Adrenal gland (tissue), 9 donors: ENCODE measurements at regions not wholly inside any gene's neighbourhood (a gene's known extent, or its start where the extent isn't known, plus 50 kb on each side); places are given as distances from the start of the nearest gene placed in this dataset.

Source experiments
- DNase-seq, 7 donors: peaks; one replicate each; pipeline ENCODE4 v3.0.0-alpha.2; 2019 to 2020
- H3K27ac ChIP-seq, 5 donors: fragments of 200-600 bp; sonication (generic) in 4 of 5; 1 replicate in 3 of 5; 2 replicates in 2 of 5; pipeline versions ENCODE4 v1.5.1 to v1.8.0; 2016 to 2020; ENCODE audit warnings: mild to moderate bottlenecking in 1 of 5
- H3K27me3 ChIP-seq: fragments of 200-600 bp; 2 replicates; pipeline ENCODE4 v1.8.0; 2021
- H3K36me3 ChIP-seq, 2 donors: fragments of 200-600 bp; replicated peaks in 1 of 2; 1 replicate in 1 of 2; 2 replicates in 1 of 2; pipeline versions ENCODE4 v1.5.1 to v1.8.0; 2018 to 2022
- H3K4me1 ChIP-seq, 2 donors: fragments of 200-600 bp; replicated peaks in 1 of 2; 1 replicate in 1 of 2; 2 replicates in 1 of 2; pipeline versions ENCODE4 v1.5.1 to v1.8.0; 2018 to 2021
- H3K4me3 ChIP-seq, 4 donors: fragments of 200-600 bp; sonication (generic) in 3 of 4; one replicate each; pipeline ENCODE4 v1.5.1; 2016 to 2018
- H3K9me3 ChIP-seq, 3 donors: fragments of 200-600 bp; sonication (generic) in 1 of 3; replicated peaks in 1 of 3; 1 replicate in 2 of 3; 2 replicates in 1 of 3; pipeline versions ENCODE4 v1.5.1 to v1.8.0; 2016 to 2021
- CTCF ChIP-seq, 6 experiments: fragments of 450-650 bp in 4 of 6; fragments of 200-600 bp in 2 of 6; sonication (generic) in 1 of 6; IDR thresholded peaks; 1 replicate in 5 of 6; 2 replicates in 1 of 6; pipeline versions ENCODE4 v1.5.1 to v1.8.0; 2016 to 2021; ENCODE audit warnings: antibody characterized with exemption in 6 of 6, mild to moderate bottlenecking in 2 of 6, moderate library complexity in 1 of 6
- POLR2A ChIP-seq, 2 donors: fragments of 450-650 bp; IDR thresholded peaks; one replicate each; pipeline ENCODE4 v1.6.1; 2017; ENCODE audit warnings: antibody characterized with exemption in 2 of 2, mild to moderate bottlenecking in 2 of 2, moderate library complexity in 1 of 2
- WGBS, 4 donors: extraction: QIAGEN DNeasy Blood & Tissue Kit in 2 of 4; methylation state at CpG; one replicate each; pipeline versions ENCODE4 v1.1.5 to v1.1.7; 2013 to 2017; 5-methylcytosine and 5-hydroxymethylcytosine counted together
- intact Hi-C, 2 donors: fragments of 100-400 bp; cut with DNase I; formaldehyde crosslinking; loops; one replicate each; pipeline versions ENCODE4 v1.14.1 to v1.15.0; 2022 to 2023
- donor health status: healthy with polysubstance abuse.
- donor health status: Bipolar disorder and iron deficiency.
- donor health status: DM: yes; HTN: yes; CAD: no.
- donor health status: DM: no; HTN: no; CAD: no.
- donor health status: DM: no; HTN: no; CAD: no.

GRCh38 chr12:34341362-34341733 lies 319.1 kb downstream of the ALG10 start:
- H3K9me3 ChIP-seq: no peaks in the 10 kb centered on the region
- WGBS, 4 donors: 44 to 55% (median 51%) methylated on average over 18 to 21 of the region's 21 CpGs
- no peak overlapping the region for H3K27ac ChIP-seq
- peaks cover 4% of the 10 kb centered on the region for H3K27me3 ChIP-seq
- H3K4me3 ChIP-seq: no peak overlapping the region
- DNase-seq: no peak
- intact Hi-C loops: no loop called here
- TF ChIP-seq POLR2A (IDR thresholded peaks at IDR 0.05) (no peak), CTCF (IDR thresholded peaks at IDR 0.05) (no peak)
- no peaks in the 10 kb centered on the region for H3K4me1 ChIP-seq
- no peaks in the 10 kb centered on the region for H3K36me3 ChIP-seq

- 37 to 62% (median 47%) methylated on average over 24 to 25 of the region's 25 CpGs for WGBS, 4 donors
- H3K9me3 ChIP-seq: no peaks in the 10 kb centered on the region
Measured at GRCh38 chr12:34342048-34342447, 319.8 kb downstream of the ALG10 start.

GRCh38 chr12:34343345-34343744 lies 321.0 kb downstream of the ALG10 start:
- no peaks in the 10 kb centered on the region for H3K4me1 ChIP-seq
- H3K27me3 ChIP-seq: peaks cover under 1% of the 10 kb centered on the region
- 56 to 73% (median 68%) methylated on average over 20 to 22 of the region's 22 CpGs for WGBS, 4 donors
- intact Hi-C loops: no loop called here
- H3K27ac ChIP-seq: no peak overlapping the region
- no peak overlapping the region for H3K4me3 ChIP-seq
- H3K36me3 ChIP-seq: no peaks in the 10 kb centered on the region
- TF ChIP-seq POLR2A (IDR thresholded peaks at IDR 0.05): no peak
- TF ChIP-seq CTCF (IDR thresholded peaks at IDR 0.05): no peak
- no peak for DNase-seq
- no peaks in the 10 kb centered on the region for H3K9me3 ChIP-seq

More at GRCh38 chr12:34342048-34342447, 319.8 kb downstream of the ALG10 start:
- Histone ChIP-seq H3K27me3 (peaks cover 4% of the 10 kb centered on the region), H3K27ac (no peak overlapping the region), H3K4me1 (no peaks in the 10 kb centered on the region), H3K36me3 (no peaks in the 10 kb centered on the region), H3K4me3 (no peak overlapping the region)
- no peak for DNase-seq
- intact Hi-C loops: no loop called here
- TF ChIP-seq POLR2A (IDR thresholded peaks at IDR 0.05) (no peak), CTCF (IDR thresholded peaks at IDR 0.05) (no peak)

- Histone ChIP-seq H3K9me3 (no peaks in the 10 kb centered on the region), H3K4me1 (no peaks in the 10 kb centered on the region), H3K27ac (no peak overlapping the region), H3K36me3 (no peaks in the 10 kb centered on the region), H3K27me3 (no peaks in the 10 kb centered on the region), H3K4me3 (no peak overlapping the region)
- DNase-seq: no peak
- TF ChIP-seq POLR2A (IDR thresholded peaks at IDR 0.05) (no peak), CTCF (IDR thresholded peaks at IDR 0.05) (no peak)
- 59 to 77% (median 68%) methylated on average over 5 to 25 of the region's 25 CpGs for WGBS, 4 donors
- intact Hi-C loops: no loop called here
Measured at GRCh38 chr12:34343766-34344165, 321.5 kb downstream of the ALG10 start.
